Peyer's patch (tissue), 4 donors: ENCODE measurements at regions not wholly inside any gene's neighbourhood (a gene's known extent, or its start where the extent isn't known, plus 50 kb on each side); places are given as distances from the start of the nearest gene placed in this dataset.

Experiments used
- POLR2A ChIP-seq, 2 donors: fragments of 450-650 bp; IDR thresholded peaks; one replicate each; pipeline ENCODE4 v1.5.1; 2017; ENCODE audit warnings: antibody characterized with exemption in 2 of 2, mild to moderate bottlenecking in 2 of 2, moderate library complexity in 2 of 2
- TF ChIP-seq, protein P1 (sequence below), 6 experiments: fragments of 450-650 bp in 4 of 6; fragments of 200-600 bp in 2 of 6; sonication (generic) in 1 of 6; IDR thresholded peaks; one replicate each; pipeline ENCODE4 v1.5.1; 2017 to 2019; ENCODE audit warnings: antibody characterized with exemption in 6 of 6, mild to moderate bottlenecking in 3 of 6, moderate library complexity in 1 of 6

DNA sequence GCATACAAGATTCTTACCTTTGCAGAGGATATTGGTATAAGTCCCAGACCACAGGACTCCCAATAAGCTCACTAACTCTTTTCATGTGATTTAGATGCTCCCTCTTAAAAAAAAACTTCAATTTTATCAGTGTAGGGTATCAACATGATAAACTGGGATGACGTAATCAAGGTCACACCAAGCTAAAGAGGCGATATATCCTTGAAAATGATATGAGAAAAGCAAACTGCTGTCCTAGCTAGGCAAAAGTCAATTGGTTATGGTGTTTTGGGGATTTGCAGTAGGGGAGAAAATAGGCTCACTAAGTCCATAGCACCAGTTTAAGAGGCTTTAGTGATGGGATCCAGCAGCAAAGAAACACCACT is 354.4 kb downstream of the DIRAS2 start:
- TF ChIP-seq, protein P1, sequence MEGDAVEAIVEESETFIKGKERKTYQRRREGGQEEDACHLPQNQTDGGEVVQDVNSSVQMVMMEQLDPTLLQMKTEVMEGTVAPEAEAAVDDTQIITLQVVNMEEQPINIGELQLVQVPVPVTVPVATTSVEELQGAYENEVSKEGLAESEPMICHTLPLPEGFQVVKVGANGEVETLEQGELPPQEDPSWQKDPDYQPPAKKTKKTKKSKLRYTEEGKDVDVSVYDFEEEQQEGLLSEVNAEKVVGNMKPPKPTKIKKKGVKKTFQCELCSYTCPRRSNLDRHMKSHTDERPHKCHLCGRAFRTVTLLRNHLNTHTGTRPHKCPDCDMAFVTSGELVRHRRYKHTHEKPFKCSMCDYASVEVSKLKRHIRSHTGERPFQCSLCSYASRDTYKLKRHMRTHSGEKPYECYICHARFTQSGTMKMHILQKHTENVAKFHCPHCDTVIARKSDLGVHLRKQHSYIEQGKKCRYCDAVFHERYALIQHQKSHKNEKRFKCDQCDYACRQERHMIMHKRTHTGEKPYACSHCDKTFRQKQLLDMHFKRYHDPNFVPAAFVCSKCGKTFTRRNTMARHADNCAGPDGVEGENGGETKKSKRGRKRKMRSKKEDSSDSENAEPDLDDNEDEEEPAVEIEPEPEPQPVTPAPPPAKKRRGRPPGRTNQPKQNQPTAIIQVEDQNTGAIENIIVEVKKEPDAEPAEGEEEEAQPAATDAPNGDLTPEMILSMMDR (IDR thresholded peaks at IDR 0.05): no peak
- no peak for TF ChIP-seq POLR2A (IDR thresholded peaks at IDR 0.05)
